ENCODE measurements at regions not wholly inside any gene's neighbourhood (a gene's known extent, or its start where the extent isn't known, plus 50 kb on each side); places are given as distances from the start of the nearest gene placed in this dataset.

GRCh38 chr1:184820956-184821355 is 66.3 kb upstream of the EDEM3 start:
- no peak for TF ChIP-seq CTCF (IDR thresholded peaks at IDR 0.05)
- no peak for TF ChIP-seq POLR2A (IDR thresholded peaks at IDR 0.05)

Measured in lower leg skin (tissue), 3 donors.